H9 (cell line): ENCODE measurements at regions not wholly inside any gene's neighbourhood (a gene's known extent, or its start where the extent isn't known, plus 50 kb on each side); places are given as distances from the start of the nearest gene placed in this dataset.
"Not testable (repeated sequence)": the region's sequence is repeated elsewhere in the genome, so short reads cannot be mapped to it uniquely, and the experiment has no call there.

ENCODE experiments used
- DNase-seq: peaks from one replicate; pipeline ENCODE4 v3.0.0-alpha.2; 2017
- H2AFZ ChIP-seq: one replicate; pipeline ENCODE4 v1.6.1; 2013; ENCODE audit warnings: mild to moderate bottlenecking, low read length, control low read depth, moderate library complexity
- H2AK5ac ChIP-seq: 2 replicates; pipeline ENCODE4 v1.6.1; 2013; ENCODE audit warnings: low read length, control low read depth, mixed read lengths; ENCODE audit not compliant: insufficient read length
- H2BK120ac ChIP-seq: one replicate; pipeline ENCODE4 v1.6.1; 2013; ENCODE audit warnings: low read depth, mild to moderate bottlenecking, low read length, control low read depth, inconsistent platforms; ENCODE audit not compliant: poor library complexity, severe bottlenecking
- H2BK12ac ChIP-seq: 2 replicates; pipeline ENCODE4 v1.6.1; 2013; ENCODE audit warnings: low read length, control low read depth, mixed read lengths, low read depth; ENCODE audit not compliant: insufficient read length
- H2BK15ac ChIP-seq: 2 replicates; pipeline ENCODE4 v1.6.1; 2013; ENCODE audit warnings: low read depth, low read length, control low read depth
- H2BK20ac ChIP-seq: one replicate; pipeline ENCODE4 v1.6.1; 2013; ENCODE audit warnings: low read depth, mild to moderate bottlenecking, low read length, control low read depth, inconsistent platforms; ENCODE audit not compliant: poor library complexity, severe bottlenecking
- H2BK5ac ChIP-seq: 2 replicates; pipeline ENCODE4 v1.6.1; 2013; ENCODE audit warnings: low read length, control low read depth, mixed read lengths; ENCODE audit not compliant: insufficient read length
- H3K14ac ChIP-seq: 2 replicates; pipeline ENCODE4 v1.6.1; 2013; ENCODE audit warnings: low read length, control low read depth; ENCODE audit not compliant: insufficient read depth
- H3K18ac ChIP-seq: 2 replicates; pipeline ENCODE4 v1.6.1; 2013; ENCODE audit warnings: low read depth, mild to moderate bottlenecking, mixed read lengths, low read length, control low read depth; ENCODE audit not compliant: insufficient read length
- H3K23ac ChIP-seq: 2 replicates; pipeline ENCODE4 v1.6.1; 2013; ENCODE audit warnings: low read length, control low read depth, mixed read lengths, low read depth; ENCODE audit not compliant: insufficient read length
- H3K23me2 ChIP-seq: 2 replicates; pipeline ENCODE4 v1.6.1; 2013; ENCODE audit warnings: low read depth, mild to moderate bottlenecking, mixed read lengths, low read length, control low read depth; ENCODE audit not compliant: insufficient read length, poor library complexity, severe bottlenecking
- H3K27ac ChIP-seq: 2 replicates; pipeline ENCODE4 v1.5.1; 2013; ENCODE audit warnings: low read length, control low read depth, mixed read lengths, low read depth; ENCODE audit not compliant: insufficient read length
- H3K27me3 ChIP-seq: 2 replicates; pipeline ENCODE4 v1.6.1; 2013; ENCODE audit warnings: low read length, control low read depth, inconsistent platforms; ENCODE audit not compliant: insufficient read depth
- H3K4ac ChIP-seq: 2 replicates; pipeline ENCODE4 v1.6.1; 2013; ENCODE audit warnings: low read depth, mild to moderate bottlenecking, control low read depth, inconsistent platforms, low read length, moderate library complexity
- H3K4me1 ChIP-seq: 2 replicates; pipeline ENCODE4 v1.6.1; 2013; ENCODE audit warnings: low read length, control low read depth, inconsistent platforms; ENCODE audit not compliant: insufficient read depth
- H3K4me2 ChIP-seq: 2 replicates; pipeline ENCODE4 v1.6.1; 2013; ENCODE audit warnings: low read length, control low read depth, mixed read lengths; ENCODE audit not compliant: insufficient read length, insufficient read depth
- H3K56ac ChIP-seq: 2 replicates; pipeline ENCODE4 v1.6.1; 2013; ENCODE audit warnings: low read depth, mild to moderate bottlenecking, mixed read lengths, low read length, control low read depth; ENCODE audit not compliant: insufficient read length
- H3K79me1 ChIP-seq: 2 replicates; pipeline ENCODE4 v1.6.1; 2013; ENCODE audit warnings: low read depth, mild to moderate bottlenecking, moderate library complexity, low read length, control low read depth, inconsistent platforms; ENCODE audit not compliant: insufficient read depth, poor library complexity, severe bottlenecking
- H3K79me2 ChIP-seq: 2 replicates; pipeline ENCODE4 v1.6.1; 2013; ENCODE audit warnings: low read length, control low read depth, inconsistent platforms; ENCODE audit not compliant: insufficient read depth
- H3K9ac ChIP-seq: 2 replicates; pipeline ENCODE4 v1.6.1; 2013; ENCODE audit warnings: low read length, control low read depth, mixed read lengths; ENCODE audit not compliant: insufficient read length; ENCODE audit errors: extremely low read depth
- H3K9me3 ChIP-seq: one replicate; pipeline ENCODE4 v1.6.1; 2013; ENCODE audit warnings: low read depth, low read length, inconsistent platforms; ENCODE audit not compliant: control insufficient read depth
- H3T11ph ChIP-seq: one replicate; pipeline ENCODE4 v1.6.1; 2013; ENCODE audit warnings: mild to moderate bottlenecking, low read length, control low read depth, inconsistent platforms
- H4K20me1 ChIP-seq: one replicate; pipeline ENCODE4 v1.6.1; 2013; ENCODE audit not compliant: control insufficient read depth, insufficient read length, insufficient read depth
- H4K5ac ChIP-seq: 2 replicates; pipeline ENCODE4 v1.6.1; 2013; ENCODE audit warnings: low read depth, mild to moderate bottlenecking, mixed read lengths, low read length, control low read depth; ENCODE audit not compliant: insufficient read length
- H4K8ac ChIP-seq: replicated peaks from 2 replicates; pipeline ENCODE4 v1.6.1; 2013; ENCODE audit warnings: low read length, control low read depth, mixed read lengths, low read depth; ENCODE audit not compliant: insufficient read length
- H4K91ac ChIP-seq: 2 replicates; pipeline ENCODE4 v1.6.1; 2013; ENCODE audit warnings: low read depth, mild to moderate bottlenecking, moderate library complexity, mixed read lengths, low read length, control low read depth; ENCODE audit not compliant: insufficient read length
- H3K27ac Mint-ChIP-seq, 3 experiments: 2 replicates in 2 of 3; 3 replicates in 1 of 3; pipeline ENCODE4 v1.8.0; 2020 to 2021; ENCODE audit warnings: mixed read lengths in 3 of 3, mild to moderate bottlenecking in 1 of 3, moderate library complexity in 1 of 3
- H3K27me3 Mint-ChIP-seq: 2 replicates; pipeline ENCODE4 v1.8.0; 2021; ENCODE audit warnings: low read depth, mild to moderate bottlenecking, moderate library complexity, mixed read lengths
- H3K36me3 Mint-ChIP-seq, 3 experiments: 2 replicates in 2 of 3; 3 replicates in 1 of 3; pipeline ENCODE4 v1.8.0; 2020 to 2021; ENCODE audit warnings: low read depth in 3 of 3, mixed read lengths in 3 of 3; ENCODE audit not compliant: insufficient read depth in 1 of 3
- H3K4me1 Mint-ChIP-seq, 2 experiments: 2 replicates each; pipeline ENCODE4 v1.8.0; 2020; ENCODE audit warnings: mixed read lengths in 2 of 2
- H3K4me3 Mint-ChIP-seq, 2 experiments: 2 replicates in 1 of 2; 3 replicates in 1 of 2; pipeline ENCODE4 v1.8.0; 2020 to 2021; ENCODE audit warnings: mild to moderate bottlenecking in 2 of 2, mixed read lengths in 2 of 2, moderate library complexity in 1 of 2
- H3K9me3 Mint-ChIP-seq, 2 experiments: 2 replicates in 1 of 2; 3 replicates in 1 of 2; pipeline ENCODE4 v1.8.0; 2020; ENCODE audit warnings: mild to moderate bottlenecking in 2 of 2, mixed read lengths in 2 of 2, moderate library complexity in 1 of 2
- WGBS: extraction: QIAGEN DNeasy Blood & Tissue Kit; methylation state at CpG from one replicate; pipeline ENCODE4 v1.1.7; 2013; ENCODE audit warnings: missing lambda C conversion rate, low lambda C conversion rate, mixed read lengths; ENCODE audit not compliant: insufficient read length; ENCODE audit errors: extremely low coverage; 5-methylcytosine and 5-hydroxymethylcytosine counted together
- TF ChIP-seq, protein P1 (sequence below): fragments of 200-600 bp; sonication (generic); conservative IDR thresholded peaks from 3 replicates; pipeline ENCODE4 v1.8.0; 2021; ENCODE audit warnings: antibody characterized with exemption, mild to moderate bottlenecking

DNA sequence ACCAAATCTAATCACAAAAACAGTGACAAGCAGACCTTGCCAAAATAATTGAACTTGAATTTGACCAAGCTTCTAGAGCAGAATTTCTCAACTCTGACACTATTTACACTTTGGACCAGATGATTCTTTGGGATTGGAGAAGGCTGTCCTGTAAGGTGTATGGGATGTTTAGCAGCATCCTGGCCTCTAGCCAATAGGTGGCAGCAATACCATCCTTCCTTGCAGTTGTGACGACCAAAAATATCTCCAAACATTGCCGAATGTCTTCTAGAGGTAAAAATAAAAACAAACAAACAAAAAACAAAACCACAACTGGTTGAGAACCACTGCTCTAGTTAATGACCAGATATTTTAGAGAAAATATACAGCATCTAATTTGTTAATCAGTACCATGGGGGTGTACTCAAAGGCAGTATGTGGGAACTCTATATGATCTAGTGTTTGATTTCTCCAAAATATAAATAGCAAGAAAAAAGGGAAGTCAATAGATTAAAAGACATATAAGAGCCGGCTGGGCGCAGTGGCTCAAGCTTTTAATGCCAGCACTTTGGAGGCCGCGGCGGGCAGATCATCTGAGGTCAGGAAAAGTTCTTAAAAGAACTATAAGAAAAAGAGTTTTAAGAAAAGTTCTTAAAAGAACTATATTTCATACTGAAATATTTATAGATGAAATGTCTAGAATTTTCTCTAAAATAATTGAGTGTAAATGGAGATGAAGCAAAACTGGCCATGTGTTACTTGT is 60.9 kb upstream of the ZNF527 start:
- Histone ChIP-seq H3K79me2 (no peaks in the 10 kb centered on the region), H3K14ac (no peak overlapping the region), H2BK15ac (no peak overlapping the region), H3K79me1 (no peaks in the 10 kb centered on the region), H2BK12ac (no peak overlapping the region), H4K20me1 (no peaks in the 10 kb centered on the region), H3K4me1 (no peaks in the 10 kb centered on the region), H3K18ac (no peak overlapping the region), H4K8ac (no peak overlapping the region), H4K91ac (no peak overlapping the region), H3K4me2 (no peak overlapping the region), H4K5ac (no peak overlapping the region), H2AK5ac (no peak overlapping the region), H3K23ac (no peak overlapping the region), H3K56ac (no peak overlapping the region), H3K9ac (no peak overlapping the region), H2AFZ (no peak overlapping the region), H3K4ac (no peak overlapping the region), H3K9me3 (peaks cover 14% of the 10 kb centered on the region), H3T11ph (no peak overlapping the region), H3K23me2 (peaks cover 7% of the 10 kb centered on the region), H2BK20ac (no peak overlapping the region), H3K27me3 (no peaks in the 10 kb centered on the region), H2BK5ac (no peak overlapping the region), H3K27ac (no peak overlapping the region), H2BK120ac (no peak overlapping the region)
- no peak for DNase-seq
- no peak overlapping the region for H3K27ac Mint-ChIP-seq
- no peak overlapping the region; a peak in 1 of 5 replicates for H3K4me3 Mint-ChIP-seq
- H3K9me3 Mint-ChIP-seq, result peaks cover 33 to 56% of the 10 kb centered on the region in 2 experiments
- peaks cover 10 to 16% (median 15%) of the 10 kb centered on the region in 3 experiments; a peak in 6 of 7 replicates for H3K36me3 Mint-ChIP-seq
- TF ChIP-seq, protein P1, sequence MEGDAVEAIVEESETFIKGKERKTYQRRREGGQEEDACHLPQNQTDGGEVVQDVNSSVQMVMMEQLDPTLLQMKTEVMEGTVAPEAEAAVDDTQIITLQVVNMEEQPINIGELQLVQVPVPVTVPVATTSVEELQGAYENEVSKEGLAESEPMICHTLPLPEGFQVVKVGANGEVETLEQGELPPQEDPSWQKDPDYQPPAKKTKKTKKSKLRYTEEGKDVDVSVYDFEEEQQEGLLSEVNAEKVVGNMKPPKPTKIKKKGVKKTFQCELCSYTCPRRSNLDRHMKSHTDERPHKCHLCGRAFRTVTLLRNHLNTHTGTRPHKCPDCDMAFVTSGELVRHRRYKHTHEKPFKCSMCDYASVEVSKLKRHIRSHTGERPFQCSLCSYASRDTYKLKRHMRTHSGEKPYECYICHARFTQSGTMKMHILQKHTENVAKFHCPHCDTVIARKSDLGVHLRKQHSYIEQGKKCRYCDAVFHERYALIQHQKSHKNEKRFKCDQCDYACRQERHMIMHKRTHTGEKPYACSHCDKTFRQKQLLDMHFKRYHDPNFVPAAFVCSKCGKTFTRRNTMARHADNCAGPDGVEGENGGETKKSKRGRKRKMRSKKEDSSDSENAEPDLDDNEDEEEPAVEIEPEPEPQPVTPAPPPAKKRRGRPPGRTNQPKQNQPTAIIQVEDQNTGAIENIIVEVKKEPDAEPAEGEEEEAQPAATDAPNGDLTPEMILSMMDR, result peak; percentile 72
- H3K4me1 Mint-ChIP-seq, result peaks cover 14 to 20% of the 10 kb centered on the region in 2 experiments
- peaks cover 3% of the 10 kb centered on the region for H3K27me3 Mint-ChIP-seq
- no CpG with 5 or more reads among the region's 7 CpGs for WGBS

DNA sequence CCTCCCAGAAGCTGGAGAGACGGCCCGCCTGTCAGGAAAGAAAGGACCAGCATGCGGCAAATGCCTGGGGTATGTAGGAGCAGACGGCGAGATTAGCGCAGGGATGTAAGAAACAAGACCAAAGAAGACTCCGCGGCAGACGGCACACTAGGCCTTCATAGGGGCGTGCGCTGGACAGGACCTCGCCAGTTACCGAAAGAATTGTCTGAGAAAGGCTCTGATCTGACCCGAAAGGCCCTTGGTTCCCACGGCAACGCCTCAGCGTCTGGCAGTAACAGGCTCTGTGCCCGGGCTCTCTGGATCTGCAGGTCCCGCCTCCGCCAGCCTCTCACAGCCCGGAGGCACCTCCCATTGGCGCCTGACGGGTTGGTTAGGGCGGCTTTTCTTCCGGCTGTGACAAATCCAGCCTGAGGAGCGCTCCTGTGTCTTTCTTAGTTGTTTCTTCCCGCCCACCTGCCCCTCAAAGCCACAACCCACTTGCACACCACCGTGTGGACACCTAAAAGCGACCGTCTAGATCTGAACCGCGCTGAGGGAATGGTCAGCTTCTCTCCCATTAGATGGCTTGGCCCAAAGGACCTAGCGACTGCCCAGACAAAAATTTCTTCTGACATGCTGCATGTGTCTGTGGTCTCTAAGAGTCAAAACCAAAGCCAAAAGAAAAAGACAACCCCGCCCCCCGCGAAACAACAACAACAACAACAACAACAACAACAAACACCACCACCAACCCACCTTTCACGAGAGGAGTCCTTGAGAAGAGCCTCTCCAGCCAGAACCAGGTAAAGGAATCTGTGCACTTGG is 58.2 kb upstream of the ZNF527 start:
- peak overlapping the region in 1 of 3 experiments; percentile 77; a peak in 1 of 7 replicates for H3K27ac Mint-ChIP-seq
- not testable (repeated sequence) for H3K79me1 ChIP-seq, H3K27ac ChIP-seq, H3K9ac ChIP-seq, H3K4me1 ChIP-seq, H3K9me3 ChIP-seq, H3K27me3 Mint-ChIP-seq, H4K20me1 ChIP-seq, H3K56ac ChIP-seq, H4K5ac ChIP-seq, H3K14ac ChIP-seq, H2BK15ac ChIP-seq, H3K4ac ChIP-seq, H3K23ac ChIP-seq, H2BK20ac ChIP-seq, H2BK12ac ChIP-seq, H2BK5ac ChIP-seq, H4K8ac ChIP-seq, H2AK5ac ChIP-seq, H2AFZ ChIP-seq, H4K91ac ChIP-seq, H3K18ac ChIP-seq, H3K27me3 ChIP-seq, H2BK120ac ChIP-seq, H3K79me2 ChIP-seq, H3T11ph ChIP-seq, H3K23me2 ChIP-seq, H3K36me3 Mint-ChIP-seq
- peak overlapping the region; percentile 72 to 77 for H3K4me3 Mint-ChIP-seq
- H3K4me1 Mint-ChIP-seq, result peaks cover 14 to 32% of the 10 kb centered on the region in 2 experiments
- no CpG with 5 or more reads among the region's 37 CpGs for WGBS
- H3K4me2 ChIP-seq, result peak overlapping the region; percentile 38
- H3K9me3 Mint-ChIP-seq, result peaks cover 9 to 29% of the 10 kb centered on the region in 2 experiments; a peak in 4 of 5 replicates
- peak; percentile 74 for DNase-seq
